Esophagus squamous epithelium (tissue), 5 donors: ENCODE measurements at regions not wholly inside any gene's neighbourhood (a gene's known extent, or its start where the extent isn't known, plus 50 kb on each side); places are given as distances from the start of the nearest gene placed in this dataset.
A peak's percentile ranks its signal among the peaks of the same experiment; 100 is the strongest.

Experiments used
- DNase-seq: peaks from one replicate; lab custom pipeline; 2025; lab: John Stamatoyannopoulos, UW
- H3K27ac ChIP-seq, 4 donors: fragments of 200-600 bp; sonication (generic); one replicate each; pipeline ENCODE4 v1.5.1; 2016 to 2019; ENCODE audit warnings: mild to moderate bottlenecking in 1 of 4
- H3K27me3 ChIP-seq, 4 donors: fragments of 200-600 bp; sonication (generic); 1 replicate in 3 of 4; 2 replicates in 1 of 4; pipeline versions ENCODE4 v1.5.1 to v1.6.0; 2017 to 2021; ENCODE audit warnings: antibody characterized with exemption in 1 of 4
- H3K36me3 ChIP-seq, 3 donors: fragments of 200-600 bp; sonication (generic); one replicate each; pipeline ENCODE4 v1.5.1; 2016 to 2019
- H3K4me1 ChIP-seq, 3 donors: fragments of 200-600 bp; sonication (generic); one replicate each; pipeline ENCODE4 v1.5.1; 2017 to 2019
- H3K4me3 ChIP-seq, 4 donors: fragments of 200-600 bp; sonication (generic); 1 replicate in 3 of 4; 2 replicates in 1 of 4; pipeline ENCODE4 v1.5.1; 2016 to 2019; ENCODE audit warnings: mild to moderate bottlenecking in 2 of 4, moderate library complexity in 1 of 4
- H3K9me3 ChIP-seq, 3 donors: fragments of 200-600 bp; sonication (generic); one replicate each; pipeline ENCODE4 v1.5.1; 2016 to 2019
- CTCF ChIP-seq, 6 experiments: fragments of 450-650 bp in 4 of 6; fragments of 200-600 bp in 2 of 6; sonication (generic) in 2 of 6; IDR thresholded peaks; one replicate each; pipeline ENCODE4 v1.5.1; 2016 to 2019; ENCODE audit warnings: antibody characterized with exemption in 6 of 6, mild to moderate bottlenecking in 4 of 6, moderate library complexity in 4 of 6
- POLR2A ChIP-seq, 4 donors: fragments of 450-650 bp; IDR thresholded peaks; one replicate each; pipeline ENCODE4 v1.6.1; 2017; ENCODE audit warnings: antibody characterized with exemption in 4 of 4, mild to moderate bottlenecking in 4 of 4, moderate library complexity in 3 of 4
- WGBS, 2 donors: methylation state at CpG; one replicate each; pipeline ENCODE4 v1.1.5; 2018; 5-methylcytosine and 5-hydroxymethylcytosine counted together
- intact Hi-C: fragments of 100-400 bp; cut with DNase I; formaldehyde crosslinking; loops from one replicate; pipeline ENCODE4 v1.15.0; 2022
- donor health status: DM: yes; HTN: yes; CAD: no.

GRCh38 chr6:21887231-21888185, 294.0 kb downstream of the SOX4 start:
- intact Hi-C loops = no loop called here
- no peak for DNase-seq
- 64 to 68% methylated on average over 15 of the region's 15 CpGs for WGBS, 2 donors

GRCh38 chr6:21891080-21891479, 297.5 kb downstream of the SOX4 start:
- intact Hi-C loops = no loop called here
- no peak overlapping the region for H3K4me3 ChIP-seq
- H3K27ac ChIP-seq = no peak overlapping the region
- no peak for DNase-seq
- no peaks in the 10 kb centered on the region for H3K36me3 ChIP-seq
- peaks cover 0 to 21% (median 0%) of the 10 kb centered on the region in 3 donors for H3K4me1 ChIP-seq
- no peaks in the 10 kb centered on the region for H3K9me3 ChIP-seq
- WGBS, 2 donors = 92 to 100% methylated on average over 3 of the region's 3 CpGs
- TF ChIP-seq POLR2A (IDR thresholded peaks at IDR 0.05) (no peak), CTCF (IDR thresholded peaks at IDR 0.05) (no peak)
- no peaks in the 10 kb centered on the region for H3K27me3 ChIP-seq

More at GRCh38 chr6:21887231-21888185, 294.0 kb downstream of the SOX4 start:
- Histone ChIP-seq H3K9me3 (no peaks in the 10 kb centered on the region), H3K27ac (peak overlapping the region; percentile 39 to 76 (median 66)), H3K27me3 (no peaks in the 10 kb centered on the region), H3K36me3 (no peaks in the 10 kb centered on the region), H3K4me1 (peaks cover 0 to 36% (median 4%) of the 10 kb centered on the region in 3 donors), H3K4me3 (no peak overlapping the region)
- TF ChIP-seq POLR2A (IDR thresholded peaks at IDR 0.05) (no peak), CTCF (IDR thresholded peaks at IDR 0.05) (no peak)

- TF ChIP-seq POLR2A (IDR thresholded peaks at IDR 0.05) = no peak
- WGBS, 2 donors = 73 to 80% methylated on average over 4 of the region's 4 CpGs
Observed at GRCh38 chr6:21893793-21894192, 300.2 kb downstream of the SOX4 start.

GRCh38 chr6:21895555-21895954, 302.0 kb downstream of the SOX4 start:
- H3K4me1 ChIP-seq = no peaks in the 10 kb centered on the region
- WGBS, 2 donors = 88 to 89% methylated on average over 6 of the region's 6 CpGs
- H3K27me3 ChIP-seq = no peaks in the 10 kb centered on the region
- H3K9me3 ChIP-seq = peaks cover 0 to 2% (median 0%) of the 10 kb centered on the region in 3 donors
- H3K4me3 ChIP-seq = no peak overlapping the region
- H3K36me3 ChIP-seq = no peaks in the 10 kb centered on the region
- intact Hi-C loops = no loop called here
- no peak for DNase-seq
- TF ChIP-seq POLR2A (IDR thresholded peaks at IDR 0.05) (no peak), CTCF (IDR thresholded peaks at IDR 0.05) (no peak)
- no peak overlapping the region for H3K27ac ChIP-seq

More at GRCh38 chr6:21893793-21894192, 300.2 kb downstream of the SOX4 start:
- no peak for DNase-seq
- Histone ChIP-seq H3K27ac (no peak overlapping the region), H3K36me3 (no peaks in the 10 kb centered on the region), H3K4me3 (no peak overlapping the region), H3K4me1 (no peaks in the 10 kb centered on the region), H3K9me3 (no peaks in the 10 kb centered on the region), H3K27me3 (no peaks in the 10 kb centered on the region)
- intact Hi-C loops = no loop called here

- peaks cover 0 to 3% (median 0%) of the 10 kb centered on the region in 3 donors for H3K9me3 ChIP-seq
- intact Hi-C loops = no loop called here
- no peaks in the 10 kb centered on the region for H3K4me1 ChIP-seq
- TF ChIP-seq POLR2A (IDR thresholded peaks at IDR 0.05) = no peak
- TF ChIP-seq CTCF (IDR thresholded peaks at IDR 0.05) = no peak
- DNase-seq = no peak
- H3K27me3 ChIP-seq = no peaks in the 10 kb centered on the region
- 45 to 58% methylated on average over 5 of the region's 5 CpGs for WGBS, 2 donors
- no peaks in the 10 kb centered on the region for H3K36me3 ChIP-seq
- H3K4me3 ChIP-seq = no peak overlapping the region
- H3K27ac ChIP-seq = no peak overlapping the region
Observed at GRCh38 chr6:21898107-21898796, 304.7 kb downstream of the SOX4 start.
